ENCODE measurements at regions not wholly inside any gene's neighbourhood (a gene's known extent, or its start where the extent isn't known, plus 50 kb on each side); places are given as distances from the start of the nearest gene placed in this dataset.

GRCh38 chr2:21945658-21946057 lies 821.9 kb downstream of the TDRD15 start:
- Histone ChIP-seq H3K4me1 (replicated peaks) (no peaks in the 10 kb centered on the region), H3K9me3 (no peaks in the 10 kb centered on the region)
- intact Hi-C loops (cut with DNase I) = no loop called here

GRCh38 chr2:21947046-21947445 lies 823.3 kb downstream of the TDRD15 start:
- Histone ChIP-seq H3K36me3 (no peaks in the 10 kb centered on the region), H3K27ac (no peak overlapping the region), H3K4me1 (replicated peaks) (no peaks in the 10 kb centered on the region), H3K27me3 (replicated peaks; ENCODE audit: insufficient read depth) (no peaks in the 10 kb centered on the region), H3K9me3 (no peaks in the 10 kb centered on the region), H3K4me3 (no peak overlapping the region)
- DNase-seq (ENCODE audit: low spot score) = no peak
- no peak for TF ChIP-seq POLR2AphosphoS5 (IDR thresholded peaks at IDR 0.05)
- TF ChIP-seq POLR2A (IDR thresholded peaks at IDR 0.05) = no peak
- TF ChIP-seq CTCF (IDR thresholded peaks at IDR 0.05) = no peak
- WGBS = 34% methylated on average over 6 of the region's 6 CpGs
- intact Hi-C loops (cut with DNase I) = no loop called here

More at GRCh38 chr2:21945658-21946057, 821.9 kb downstream of the TDRD15 start:
- TF ChIP-seq CTCF (IDR thresholded peaks at IDR 0.05) (no peak), POLR2AphosphoS5 (IDR thresholded peaks at IDR 0.05) (no peak), POLR2A (IDR thresholded peaks at IDR 0.05) (no peak)
- 75% methylated on average over 3 of the region's 3 CpGs for WGBS
- Histone ChIP-seq H3K27ac (no peak overlapping the region), H3K27me3 (replicated peaks; ENCODE audit: insufficient read depth) (no peaks in the 10 kb centered on the region), H3K4me3 (no peak overlapping the region), H3K36me3 (no peaks in the 10 kb centered on the region)
- DNase-seq (ENCODE audit: low spot score) = no peak

DNA sequence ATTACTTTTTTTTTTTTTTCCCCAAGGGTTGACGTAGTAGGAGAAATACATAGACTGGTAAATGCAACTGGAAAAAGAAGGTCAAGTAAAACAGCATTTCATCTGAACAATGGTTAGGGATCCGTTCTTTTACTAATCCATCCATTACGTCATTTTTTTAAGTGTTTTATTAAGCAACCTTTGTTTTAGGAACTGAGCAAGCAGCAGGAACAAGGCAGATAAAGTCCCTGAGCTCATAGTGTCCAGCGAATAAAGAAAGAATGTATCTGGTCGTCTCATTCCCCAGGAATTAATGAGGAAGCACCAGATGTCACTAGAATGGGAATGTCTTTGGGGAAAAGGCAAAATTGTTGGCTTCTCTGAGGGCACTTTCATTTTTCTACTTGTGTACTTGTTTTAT lies 842.4 kb downstream of the TDRD15 start:
- no peaks in the 10 kb centered on the region for H3K9me3 ChIP-seq
- intact Hi-C loops (cut with DNase I) = no loop called here
- no peak overlapping the region for H3K27ac ChIP-seq
- TF ChIP-seq POLR2AphosphoS5 (IDR thresholded peaks at IDR 0.05) (no peak), CTCF (IDR thresholded peaks at IDR 0.05) (no peak), POLR2A (IDR thresholded peaks at IDR 0.05) (no peak)
- H3K36me3 ChIP-seq = no peaks in the 10 kb centered on the region
- DNase-seq (ENCODE audit: low spot score) = no peak
- no peaks in the 10 kb centered on the region for H3K27me3 ChIP-seq (replicated peaks; ENCODE audit: insufficient read depth)
- no peaks in the 10 kb centered on the region for H3K4me1 ChIP-seq (replicated peaks)
- 72% methylated on average over 5 of the region's 5 CpGs for WGBS
- no peak overlapping the region for H3K4me3 ChIP-seq

GRCh38 chr2:21970971-21971370 lies 847.2 kb downstream of the TDRD15 start:
- TF ChIP-seq CTCF (IDR thresholded peaks at IDR 0.05) (no peak), POLR2A (IDR thresholded peaks at IDR 0.05) (no peak), POLR2AphosphoS5 (IDR thresholded peaks at IDR 0.05) (no peak)

GRCh38 chr2:21972586-21972985 lies 848.8 kb downstream of the TDRD15 start:
- Histone ChIP-seq H3K36me3 (no peaks in the 10 kb centered on the region), H3K9me3 (no peaks in the 10 kb centered on the region), H3K4me1 (replicated peaks) (no peaks in the 10 kb centered on the region), H3K27me3 (replicated peaks; ENCODE audit: insufficient read depth) (no peaks in the 10 kb centered on the region), H3K4me3 (no peak overlapping the region), H3K27ac (no peak overlapping the region)
- intact Hi-C loops (cut with DNase I) = no loop called here
- no peak for TF ChIP-seq POLR2A (IDR thresholded peaks at IDR 0.05)
- TF ChIP-seq CTCF (IDR thresholded peaks at IDR 0.05) = no peak
- TF ChIP-seq POLR2AphosphoS5 (IDR thresholded peaks at IDR 0.05) = no peak
- DNase-seq (ENCODE audit: low spot score) = no peak
- WGBS = 66% methylated on average over 4 of the region's 4 CpGs

More at GRCh38 chr2:21970971-21971370, 847.2 kb downstream of the TDRD15 start:
- Histone ChIP-seq H3K27ac (no peak overlapping the region), H3K4me1 (replicated peaks) (no peaks in the 10 kb centered on the region), H3K4me3 (no peak overlapping the region), H3K9me3 (no peaks in the 10 kb centered on the region), H3K36me3 (no peaks in the 10 kb centered on the region), H3K27me3 (replicated peaks; ENCODE audit: insufficient read depth) (no peaks in the 10 kb centered on the region)
- 80% methylated on average over 2 of the region's 2 CpGs for WGBS
- DNase-seq (ENCODE audit: low spot score) = no peak
- intact Hi-C loops (cut with DNase I) = no loop called here
